ENCODE measurements at regions not wholly inside any gene's neighbourhood (a gene's known extent, or its start where the extent isn't known, plus 50 kb on each side); places are given as distances from the start of the nearest gene placed in this dataset.

GRCh38 chr15:29938361-29939335 is 116.4 kb upstream of the TJP1 start:
- TF ChIP-seq CTCF (IDR thresholded peaks at IDR 0.05; ENCODE audit: insufficient read depth, low read length), result no peak
- TF ChIP-seq SPI1 (IDR thresholded peaks at IDR 0.05; ENCODE audit: borderline replicate concordance, low read depth), result no peak
- no peak for TF ChIP-seq POLR2AphosphoS5 (IDR thresholded peaks at IDR 0.05; ENCODE audit: low read depth)
- TF ChIP-seq GABPA (IDR thresholded peaks at IDR 0.05; ENCODE audit: low read depth), result no peak
- no peak for TF ChIP-seq REST (IDR thresholded peaks at IDR 0.05; ENCODE audit: insufficient replicate concordance, low read depth)
